AG09319 (cell line): ENCODE measurements at regions not wholly inside any gene's neighbourhood (a gene's known extent, or its start where the extent isn't known, plus 50 kb on each side); places are given as distances from the start of the nearest gene placed in this dataset.

Source experiments
- DNase-seq: peaks from one replicate; pipeline ENCODE4 v3.0.0-alpha.2; 2010; ENCODE audit warnings: low read depth; ENCODE audit errors: extremely low read depth
- CTCF ChIP-seq: IDR thresholded peaks from 2 replicates; pipeline ENCODE4 v1.5.1; 2011; ENCODE audit warnings: low read depth, mild to moderate bottlenecking, inconsistent platforms, low read length, moderate library complexity

GRCh38 chr14:26204366-26204727 is 393.5 kb downstream of the NOVA1 start:
- no peak for DNase-seq
- TF ChIP-seq CTCF = no peak

GRCh38 chr14:26200687-26201086 is 397.1 kb downstream of the NOVA1 start:
- DNase-seq = no peak
- no peak for TF ChIP-seq CTCF

GRCh38 chr14:26199590-26200370 is 398.1 kb downstream of the NOVA1 start:
- no peak for DNase-seq
- TF ChIP-seq CTCF = no peak

GRCh38 chr14:26199096-26199495 is 398.7 kb downstream of the NOVA1 start:
- no peak for TF ChIP-seq CTCF

GRCh38 chr14:26194816-26195215 is 403.0 kb downstream of the NOVA1 start:
- no peak for TF ChIP-seq CTCF
- DNase-seq = no peak

More at GRCh38 chr14:26199096-26199495, 398.7 kb downstream of the NOVA1 start:
- DNase-seq = no peak

GRCh38 chr14:26191671-26192070 is 406.2 kb downstream of the NOVA1 start:
- DNase-seq = no peak
- no peak for TF ChIP-seq CTCF

GRCh38 chr14:26191123-26191522 is 406.7 kb downstream of the NOVA1 start:
- TF ChIP-seq CTCF = no peak
- DNase-seq = no peak
